Upper lobe of left lung (tissue), 6 donors: ENCODE measurements at regions not wholly inside any gene's neighbourhood (a gene's known extent, or its start where the extent isn't known, plus 50 kb on each side); places are given as distances from the start of the nearest gene placed in this dataset.
"Not testable (repeated sequence)": the region's sequence is repeated elsewhere in the genome, so short reads cannot be mapped to it uniquely, and the experiment has no call there.

Experiments used
- ATAC-seq, 2 donors: fragments of 200-7000 bp; cut with Tn5 transposase; one replicate each; pipeline ENCODE4 v1.9.1; 2022; ENCODE audit warnings: mild to moderate bottlenecking in 2 of 2, moderate library complexity in 2 of 2; ENCODE audit not compliant: low FRiP score in 2 of 2
- DNase-seq, 2 donors: peaks; one replicate each; pipeline ENCODE4 v3.0.0-alpha.2; 2019 to 2020
- H3K27ac ChIP-seq, 4 donors: fragments of 200-600 bp; sonication (generic); one replicate each; pipeline ENCODE4 v1.5.1; 2016 to 2019
- H3K27me3 ChIP-seq, 4 donors: fragments of 200-600 bp; sonication (generic); one replicate each; pipeline ENCODE4 v1.5.1; 2017 to 2019
- H3K36me3 ChIP-seq, 4 donors: fragments of 200-600 bp; sonication (generic); one replicate each; pipeline ENCODE4 v1.5.1; 2016 to 2019
- H3K4me1 ChIP-seq, 4 donors: fragments of 200-600 bp; sonication (generic); one replicate each; pipeline ENCODE4 v1.5.1; 2018 to 2019
- H3K4me3 ChIP-seq, 4 donors: fragments of 200-600 bp; sonication (generic); one replicate each; pipeline ENCODE4 v1.5.1; 2017 to 2019; ENCODE audit warnings: mild to moderate bottlenecking in 2 of 4, moderate library complexity in 1 of 4
- H3K9me3 ChIP-seq, 4 donors: fragments of 200-600 bp; sonication (generic); one replicate each; pipeline ENCODE4 v1.5.1; 2018 to 2019
- CTCF ChIP-seq, 6 experiments: fragments of 450-650 bp in 4 of 6; fragments of 200-600 bp in 2 of 6; sonication (generic) in 2 of 6; IDR thresholded peaks; one replicate each; pipeline ENCODE4 v1.5.1; 2016 to 2019; ENCODE audit warnings: antibody characterized with exemption in 6 of 6
- POLR2A ChIP-seq, 4 donors: fragments of 450-650 bp; IDR thresholded peaks; one replicate each; pipeline ENCODE4 v1.5.1; 2016 to 2017; ENCODE audit warnings: antibody characterized with exemption in 4 of 4, mild to moderate bottlenecking in 2 of 4
- WGBS, 2 donors: methylation state at CpG; one replicate each; pipeline ENCODE4 v1.1.5; 2017 to 2018; 5-methylcytosine and 5-hydroxymethylcytosine counted together
- small RNA-seq, 4 donors: library from RNA; depleted of rRNA; stranded (forward); fragments of <200 nt; gene quantifications; one replicate each; pipeline ENCODE3, GENCODE V24; 2016
- donor health status: DM: no; HTN: no; CAD: no; lungs with moderate emphysema.
- donor health status: DM: no; HTN: yes; CAD: no; lungs with severe emphysema.

- H3K36me3 ChIP-seq, H3K27me3 ChIP-seq, H3K9me3 ChIP-seq, H3K27ac ChIP-seq: not testable (repeated sequence)
- DNase-seq: peak; percentile 63 to 93
- WGBS, 2 donors: 2% methylated on average over 24 of the region's 44 CpGs; no CpG with 5 or more reads in 1 of the 2 donors
- TF ChIP-seq CTCF (IDR thresholded peaks at IDR 0.05): peak in 1 of 6 experiments; percentile 24
- H3K4me3 ChIP-seq: peak overlapping the region in 3 of 4 donors; percentile 43 to 52 (median 51)
- H3K4me1 ChIP-seq: peaks cover 3 to 14% (median 9%) of the 10 kb centered on the region in 4 donors
- ATAC-seq: peak; percentile 70 to 93
These were observed 64.1 kb upstream of the GPR39 start for GRCh38 chr2:132352481-132353001.

GRCh38 chr2:132353380-132353779 is 63.2 kb upstream of the GPR39 start:
- H3K36me3 ChIP-seq, ATAC-seq, H3K9me3 ChIP-seq, H3K27me3 ChIP-seq, H3K27ac ChIP-seq: not testable (repeated sequence)
- peak; percentile 46 to 87 for DNase-seq
- WGBS, 2 donors: 1% methylated on average over 15 of the region's 32 CpGs; no CpG with 5 or more reads in 1 of the 2 donors
- H3K4me3 ChIP-seq: peak overlapping the region in 3 of 4 donors; percentile 43 to 52 (median 51)
- peaks cover 3 to 14% (median 9%) of the 10 kb centered on the region in 4 donors for H3K4me1 ChIP-seq

- WGBS, 2 donors: 71 to 85% methylated on average over 14 to 19 of the region's 19 CpGs
- not testable (repeated sequence) for H3K27me3 ChIP-seq, H3K36me3 ChIP-seq, H3K4me3 ChIP-seq, ATAC-seq, H3K4me1 ChIP-seq, H3K27ac ChIP-seq, H3K9me3 ChIP-seq
- DNase-seq: peak in 1 of 2 donors; percentile 82
These were observed 55.6 kb upstream of the GPR39 start for GRCh38 chr2:132360964-132361363.

GRCh38 chr2:132361498-132361897 is 55.1 kb upstream of the GPR39 start:
- not testable (repeated sequence) for H3K27me3 ChIP-seq, H3K27ac ChIP-seq, H3K4me1 ChIP-seq, H3K4me3 ChIP-seq, ATAC-seq, H3K36me3 ChIP-seq, H3K9me3 ChIP-seq
- peak in 1 of 2 donors; percentile 53 for DNase-seq
- WGBS, 2 donors: 49% methylated on average over 7 of the region's 16 CpGs; no CpG with 5 or more reads in 1 of the 2 donors

GRCh38 chr2:132363352-132363751 is 53.3 kb upstream of the GPR39 start:
- ATAC-seq: peak in 1 of 2 donors; percentile 67
- WGBS, 2 donors: 69 to 89% methylated on average over 2 of the region's 2 CpGs
- not testable (repeated sequence) for DNase-seq, H3K4me1 ChIP-seq, H3K36me3 ChIP-seq, H3K27me3 ChIP-seq, H3K4me3 ChIP-seq, H3K9me3 ChIP-seq, H3K27ac ChIP-seq

- not testable (repeated sequence) for H3K4me1 ChIP-seq, DNase-seq, H3K36me3 ChIP-seq, H3K4me3 ChIP-seq, ATAC-seq, H3K27ac ChIP-seq, H3K9me3 ChIP-seq, H3K27me3 ChIP-seq
- 64 to 93% methylated on average over 2 of the region's 3 CpGs for WGBS, 2 donors
These were observed 50.6 kb upstream of the GPR39 start for GRCh38 chr2:132365963-132366362.

GRCh38 chr2:132366421-132367180 is 50.0 kb upstream of the GPR39 start:
- Histone ChIP-seq H3K27ac (no peak overlapping the region), H3K9me3 (peaks cover 0 to 9% (median 3%) of the 10 kb centered on the region in 4 donors), H3K4me1 (no peaks in the 10 kb centered on the region), H3K4me3 (no peak overlapping the region), H3K27me3 (no peaks in the 10 kb centered on the region), H3K36me3 (no peaks in the 10 kb centered on the region)
- no peak for ATAC-seq
- WGBS, 2 donors: 73 to 79% methylated on average over 5 of the region's 5 CpGs
- no peak for TF ChIP-seq POLR2A (IDR thresholded peaks at IDR 0.05)
- no peak for DNase-seq

Small RNAs in the stretch of these regions (small RNA-seq; reads per million reads assigned to genes)
- gene MIR663B: 0 to 0.06 (median 0) reads per million in 4 donors
- gene RNA5-8SP5: 0 to 0.06 (median 0) reads per million in 4 donors
